ENCODE measurements at regions not wholly inside any gene's neighbourhood (a gene's known extent, or its start where the extent isn't known, plus 50 kb on each side); places are given as distances from the start of the nearest gene placed in this dataset.

DNA sequence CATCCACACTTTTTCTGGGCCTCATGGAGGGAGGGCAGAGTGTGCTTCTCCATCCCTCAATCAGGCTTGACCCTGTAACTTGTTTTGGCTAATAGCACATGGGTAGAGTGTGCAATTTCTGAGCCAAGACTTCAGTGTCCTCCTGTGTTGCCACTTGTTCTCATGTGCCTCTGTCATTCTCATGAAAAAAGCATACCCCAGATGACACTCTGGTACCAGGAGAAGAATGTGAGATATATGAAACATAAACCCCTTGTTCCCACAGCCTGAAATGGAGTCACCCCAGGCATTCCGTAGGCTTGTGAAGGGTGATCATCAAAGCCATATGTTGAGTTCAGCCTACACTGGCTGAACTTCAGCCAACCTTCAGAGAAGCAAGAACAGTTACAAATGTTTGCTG, 239.2 kb upstream of the MIR17HG start:
- no peak for TF ChIP-seq EP300 (IDR thresholded peaks at IDR 0.05)
- TF ChIP-seq POLR2A (IDR thresholded peaks at IDR 0.05): no peak
- no peak for TF ChIP-seq CTCF (IDR thresholded peaks at IDR 0.05)

Data from sigmoid colon (tissue), 4 donors.